Activated CD4-positive, alpha-beta T cell treated with anti-CD3 and anti-CD28 coated beads, Interleukin-2, amount 50 U/mL, for 4 hours (primary cell): ENCODE measurements at regions not wholly inside any gene's neighbourhood (a gene's known extent, or its start where the extent isn't known, plus 50 kb on each side); places are given as distances from the start of the nearest gene placed in this dataset.

Experiments used
- DNase-seq, 2 experiments: peaks; one replicate each; pipeline ENCODE4 v3.0.0-alpha.2; 2020

DNA sequence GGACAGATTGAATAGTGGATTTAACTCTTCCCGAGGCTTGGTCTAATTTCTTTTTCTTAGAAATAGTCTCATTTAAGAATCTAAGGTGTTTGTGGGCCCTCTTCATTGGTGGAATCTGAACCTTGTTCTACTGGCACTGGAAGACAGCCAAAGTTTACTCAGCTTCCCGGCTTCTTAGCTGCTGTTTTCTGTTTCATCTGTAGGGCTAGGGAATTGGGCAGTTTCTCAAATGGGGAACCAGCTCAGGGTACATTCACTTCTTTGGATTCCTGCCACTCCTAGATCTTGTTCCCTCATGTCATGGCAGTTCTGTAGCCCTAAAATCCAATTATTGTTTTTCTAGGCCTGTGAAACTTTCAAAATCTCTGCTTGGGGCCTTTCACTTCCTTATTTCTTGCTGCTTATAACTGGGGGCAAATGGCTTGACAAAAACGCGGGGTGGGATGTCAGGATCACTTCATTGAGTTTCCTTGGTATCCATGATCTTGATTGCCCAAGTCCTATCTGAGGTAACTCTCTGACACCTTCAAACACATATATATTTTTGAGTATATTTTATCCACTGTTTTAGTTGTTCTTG, 985.0 kb downstream of the C4orf33 start:
- no peak for DNase-seq

DNA sequence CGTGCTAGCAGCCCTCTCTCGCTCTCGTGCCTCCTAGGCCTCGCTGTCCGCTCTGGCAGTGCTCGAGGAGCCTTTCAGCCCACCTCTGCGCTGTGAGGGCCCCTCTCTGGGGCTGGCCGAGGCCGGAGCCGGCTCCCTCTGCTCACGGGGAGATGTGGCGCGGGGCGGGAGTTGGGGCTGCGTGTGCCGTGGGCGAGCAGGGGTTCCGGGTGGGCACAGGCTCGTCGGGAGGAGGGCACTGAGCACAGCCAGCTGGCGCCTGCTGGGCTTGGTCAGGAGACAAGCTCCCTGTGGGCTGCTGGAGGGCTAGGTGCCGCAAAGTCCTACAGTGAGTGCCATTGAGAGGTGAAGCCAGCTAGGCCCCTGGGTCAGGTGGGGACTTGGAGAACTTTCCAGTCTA, 994.5 kb downstream of the C4orf33 start:
- no peak for DNase-seq

DNA sequence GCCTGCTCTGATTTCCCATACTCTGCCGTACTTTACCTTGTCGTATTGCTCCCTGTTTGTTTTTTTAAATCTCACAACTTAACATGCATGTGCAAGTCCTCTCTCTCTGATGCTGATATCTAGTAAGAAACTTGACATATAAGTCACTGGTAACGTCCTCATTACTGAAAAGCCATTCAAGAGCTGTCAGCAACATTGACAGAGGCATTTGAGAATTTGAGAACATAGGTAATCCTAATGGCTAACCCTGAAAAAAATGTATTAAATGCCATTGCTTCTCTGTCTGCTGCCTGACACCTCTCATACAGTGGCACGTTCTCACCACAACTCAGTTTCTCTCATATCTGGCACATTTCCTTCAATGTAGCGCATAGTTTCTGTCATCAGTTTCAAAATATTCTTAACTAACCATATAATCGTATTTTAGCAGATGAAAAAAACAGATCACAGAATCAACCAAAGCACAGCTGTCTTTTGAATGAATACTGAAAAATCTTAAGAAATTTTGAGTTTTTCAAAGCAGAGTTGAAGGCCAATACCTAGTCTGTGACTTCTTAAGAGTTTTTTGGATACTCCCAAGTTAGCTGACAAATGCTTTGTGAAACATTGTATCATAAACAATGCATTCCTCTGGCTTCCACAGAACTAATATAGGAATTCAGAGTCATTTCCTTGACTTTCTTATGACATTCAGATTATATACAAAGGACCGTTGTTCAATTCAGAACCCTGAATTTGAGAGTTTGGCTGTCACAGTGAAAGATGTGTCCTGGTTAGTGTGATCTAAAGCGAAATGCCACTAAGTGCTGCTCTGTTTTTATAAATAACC, 996.4 kb downstream of the C4orf33 start:
- DNase-seq = no peak

DNA sequence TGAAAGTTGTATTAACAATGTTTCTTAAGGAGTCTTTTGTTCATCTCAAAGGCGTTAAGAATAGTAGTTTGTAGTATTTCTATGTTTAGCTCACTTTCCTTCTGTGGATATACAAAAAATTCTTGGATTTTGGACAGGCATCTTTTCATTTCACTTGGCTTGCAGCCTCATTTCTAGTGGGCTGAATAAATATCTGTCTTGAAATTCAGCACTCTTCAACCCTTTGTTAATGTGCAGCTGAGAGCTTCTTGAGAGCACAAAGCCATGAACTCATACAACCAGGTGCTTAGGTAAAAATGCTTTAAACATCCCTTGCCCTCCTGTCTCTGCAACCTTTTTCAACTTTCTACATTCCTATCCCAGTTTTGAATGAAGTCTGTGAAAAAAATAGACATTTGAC, 1003.2 kb downstream of the C4orf33 start:
- DNase-seq = no peak

DNA sequence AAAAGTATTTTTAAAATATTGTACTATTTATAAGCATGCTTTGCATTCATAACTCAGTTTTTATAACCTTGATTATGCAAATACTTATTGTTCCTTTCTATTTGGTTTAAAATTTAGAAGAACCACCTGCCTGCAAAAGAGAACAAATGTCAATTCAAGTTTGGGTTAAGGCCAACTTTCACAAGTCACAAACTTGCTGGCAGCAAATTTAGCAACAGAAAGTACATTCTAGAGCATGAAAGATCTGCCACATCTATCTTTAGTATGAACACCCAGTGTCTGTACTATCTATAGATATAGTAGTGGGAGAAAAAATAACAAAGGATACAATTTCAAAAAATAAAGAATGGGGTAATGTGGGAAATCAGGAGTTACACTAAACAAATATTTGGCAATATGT, 1014.2 kb downstream of the C4orf33 start:
- DNase-seq = no peak

DNA sequence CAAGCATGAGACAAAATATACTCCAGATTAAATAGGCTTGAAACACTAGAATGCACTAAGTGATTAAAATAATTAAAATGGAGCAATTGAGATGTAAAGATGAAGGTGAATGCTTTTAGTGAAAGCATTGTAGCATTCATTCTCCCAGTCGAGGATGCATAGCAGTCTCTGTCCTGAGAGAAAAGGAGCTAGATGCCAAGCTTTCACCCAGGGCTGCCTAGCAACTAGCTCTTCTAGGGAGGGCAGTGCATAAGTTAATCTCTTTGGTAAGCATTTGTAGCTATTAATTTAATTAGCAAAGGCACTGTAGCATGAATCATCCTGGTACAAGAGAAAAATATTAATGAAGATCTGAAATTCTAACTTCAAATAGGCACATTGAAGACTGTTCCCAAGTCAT, 1014.8 kb downstream of the C4orf33 start:
- no peak for DNase-seq

DNA sequence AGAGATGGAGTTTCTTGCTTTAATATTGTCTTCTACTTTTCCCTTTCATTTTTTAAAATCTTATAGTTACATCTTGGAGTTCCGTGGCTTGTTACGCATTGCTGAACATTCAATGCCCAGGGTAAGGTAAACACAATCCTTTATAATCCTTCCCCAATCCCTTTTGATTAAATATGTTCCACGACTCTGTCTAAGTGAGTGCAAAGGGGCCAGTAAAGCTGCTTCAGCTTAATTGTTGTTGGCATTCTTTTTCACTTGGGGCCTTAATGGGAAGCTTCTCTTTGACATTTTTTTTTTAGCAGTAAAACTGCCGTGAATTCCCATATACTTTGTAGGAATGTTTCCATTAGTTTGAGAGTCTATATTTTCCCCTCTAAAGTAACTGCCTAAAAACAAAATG, 1028.1 kb downstream of the C4orf33 start:
- DNase-seq = no peak

DNA sequence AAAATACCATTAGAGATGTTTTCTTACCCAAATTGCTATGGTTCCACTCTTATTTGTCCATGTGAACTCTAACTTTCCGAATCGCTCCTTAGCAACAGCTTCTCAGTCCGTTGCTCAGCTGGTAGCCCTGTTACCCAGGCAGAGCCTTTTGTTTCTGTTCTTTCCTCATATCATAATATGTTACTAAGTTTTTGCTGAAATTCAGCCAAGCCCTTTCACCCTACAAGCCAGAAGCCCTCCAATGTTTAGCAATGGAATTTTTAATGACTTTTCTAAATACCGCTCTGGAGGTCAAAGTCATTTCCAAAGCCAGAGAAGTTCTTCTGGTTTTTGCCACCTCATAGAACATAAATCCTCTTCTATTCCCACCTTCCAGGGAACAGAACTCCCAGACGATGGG, 1029.5 kb downstream of the C4orf33 start:
- no peak for DNase-seq

DNA sequence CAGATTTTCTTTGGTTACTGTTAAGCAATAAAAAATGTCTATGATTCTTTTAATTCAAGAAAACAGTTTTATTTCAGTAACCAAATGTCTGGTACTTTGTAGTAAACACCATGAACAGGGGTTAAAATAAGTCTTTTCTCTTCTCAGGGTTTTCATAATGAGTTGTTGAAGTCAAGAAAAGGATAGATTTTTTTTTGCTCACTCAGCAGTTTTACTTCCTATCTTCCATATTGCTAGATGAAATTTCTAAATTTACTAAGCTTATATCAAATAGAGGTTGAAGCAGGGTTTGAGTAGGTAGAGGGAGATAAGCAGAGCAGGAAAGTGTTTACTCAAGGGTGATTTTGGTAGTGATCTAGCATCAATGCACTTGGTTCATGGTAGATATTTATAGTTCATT, 1031.3 kb downstream of the C4orf33 start:
- DNase-seq = no peak

DNA sequence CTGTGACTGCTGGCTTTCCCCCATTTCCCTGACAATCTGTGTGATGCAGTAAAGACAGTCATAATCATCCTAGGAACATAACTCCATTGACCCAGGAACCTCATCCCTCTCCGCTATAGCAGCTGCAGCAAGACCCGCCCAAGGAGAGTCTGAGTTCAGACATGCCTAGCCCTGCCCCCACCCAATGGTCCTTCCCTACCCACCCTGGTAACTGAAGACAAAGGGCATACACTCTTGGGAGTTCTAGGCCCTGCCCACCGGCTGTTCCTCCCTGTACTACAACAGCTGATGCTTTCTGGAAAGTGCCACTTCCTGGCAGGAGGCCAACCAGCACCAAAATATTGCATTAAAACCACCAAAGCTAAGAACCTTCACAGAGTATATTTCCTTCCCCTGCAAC, 1035.6 kb downstream of the C4orf33 start:
- DNase-seq = no peak

DNA sequence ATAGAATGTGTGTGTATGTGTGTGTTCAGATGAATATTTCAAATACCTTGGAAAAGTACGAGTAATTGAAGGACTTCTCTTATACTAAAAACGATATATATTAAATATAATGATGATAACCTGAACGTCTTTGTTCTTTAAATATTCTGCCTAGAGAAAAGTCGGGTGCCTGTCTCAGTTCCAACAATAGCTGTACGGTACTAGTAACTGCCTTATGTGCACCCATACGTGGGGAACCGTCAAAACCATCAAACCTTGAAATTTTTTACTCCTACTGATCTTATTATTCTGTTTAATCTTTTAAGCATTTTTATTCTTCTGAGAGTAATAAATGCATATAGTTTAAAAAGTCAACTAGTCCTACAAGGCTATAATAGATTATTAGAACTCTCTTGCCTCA, 1045.7 kb downstream of the C4orf33 start:
- DNase-seq = no peak

DNA sequence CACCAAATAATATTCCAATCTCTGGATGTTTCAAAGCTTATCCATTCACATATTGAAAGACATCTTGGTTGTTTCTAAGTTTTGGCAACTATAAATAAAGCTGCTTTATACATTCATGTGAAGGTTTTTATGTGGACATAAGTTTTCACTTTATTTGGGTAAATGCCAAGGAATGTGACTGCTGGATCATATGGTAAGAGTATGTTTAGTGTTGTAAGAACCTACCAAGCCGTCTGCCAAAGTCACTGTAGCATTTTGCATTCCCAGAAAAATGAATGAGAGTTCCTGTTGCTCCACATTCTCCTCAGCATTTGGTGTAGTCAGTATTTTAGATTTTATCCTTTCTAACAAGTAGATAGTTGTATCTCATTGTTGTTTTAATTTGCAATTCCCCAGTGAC, 1047.7 kb downstream of the C4orf33 start:
- no peak for DNase-seq

DNA sequence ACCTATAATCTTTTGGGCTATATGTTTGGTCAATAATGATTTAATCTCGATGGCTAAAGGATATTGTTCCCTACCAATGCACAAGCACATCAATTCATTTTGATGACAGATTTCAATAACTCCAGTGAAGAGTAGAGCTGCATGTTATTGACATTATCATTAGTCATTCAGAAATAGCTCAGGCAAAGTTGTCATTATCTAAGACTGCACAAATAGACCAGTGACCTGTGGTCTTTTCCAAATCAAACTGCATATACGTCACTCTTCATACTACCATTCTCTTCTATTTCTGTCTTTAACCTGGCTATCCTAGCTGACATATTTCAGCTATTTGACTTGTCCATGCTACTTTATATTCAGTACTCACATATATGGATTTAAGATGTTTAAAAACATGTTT, 1050.8 kb downstream of the C4orf33 start:
- DNase-seq = no peak

DNA sequence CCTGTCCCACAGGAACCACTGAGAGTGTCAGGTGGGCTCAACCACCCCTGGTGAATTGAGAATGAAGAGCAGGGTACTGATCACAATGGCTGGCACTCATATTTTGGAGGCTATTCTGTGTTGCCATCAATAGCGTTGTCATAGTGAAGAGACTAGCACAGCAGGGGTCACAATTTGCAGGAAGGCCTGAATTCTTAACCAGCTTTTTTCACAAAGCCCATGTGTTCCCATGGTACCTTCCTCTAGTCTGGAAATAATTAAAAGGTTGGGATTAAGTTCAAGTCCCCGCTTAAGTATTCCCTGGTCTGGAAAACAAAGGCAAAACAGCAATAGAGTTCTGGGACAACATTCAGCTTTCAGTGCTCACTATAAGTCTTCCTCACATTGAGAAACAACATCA, 1051.7 kb downstream of the C4orf33 start:
- DNase-seq = no peak

DNA sequence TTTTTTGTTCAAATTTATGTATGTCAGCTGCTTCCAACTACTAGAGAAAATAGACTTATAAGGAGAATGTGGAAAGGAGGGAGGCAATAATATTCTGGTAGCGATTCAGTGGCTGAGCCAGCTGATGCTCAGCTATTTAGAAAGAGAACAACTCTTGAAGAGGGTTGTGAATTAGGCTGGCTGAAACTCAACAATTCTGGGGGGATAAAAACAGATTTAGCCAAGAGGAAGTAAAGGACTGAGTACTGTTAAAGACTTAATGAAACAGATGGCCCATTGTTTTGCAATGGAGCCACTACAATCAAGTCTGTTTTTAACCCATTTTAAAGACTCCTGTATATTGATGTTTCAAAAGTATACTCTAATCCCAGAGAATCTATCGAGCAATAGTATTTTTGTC, 1058.9 kb downstream of the C4orf33 start:
- DNase-seq = no peak

DNA sequence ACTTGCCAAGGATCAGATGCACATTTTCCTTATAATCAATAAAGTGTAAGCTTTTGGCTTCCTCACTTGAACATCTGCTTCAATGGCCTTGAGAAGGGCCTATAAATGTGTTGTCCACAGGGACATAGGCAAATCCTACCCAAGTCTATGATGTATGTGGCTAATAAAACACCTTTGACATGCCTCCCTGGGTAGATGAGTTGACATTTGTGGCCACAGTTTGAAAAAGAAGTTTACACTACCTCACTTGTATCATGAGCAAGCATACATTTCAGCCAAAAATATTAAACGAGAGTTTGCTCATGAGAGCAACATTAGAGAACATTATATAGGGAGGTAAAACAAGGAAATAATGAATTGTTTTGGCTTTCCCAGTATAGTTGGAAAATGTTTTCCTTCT, 1067.7 kb downstream of the C4orf33 start:
- no peak for DNase-seq

DNA sequence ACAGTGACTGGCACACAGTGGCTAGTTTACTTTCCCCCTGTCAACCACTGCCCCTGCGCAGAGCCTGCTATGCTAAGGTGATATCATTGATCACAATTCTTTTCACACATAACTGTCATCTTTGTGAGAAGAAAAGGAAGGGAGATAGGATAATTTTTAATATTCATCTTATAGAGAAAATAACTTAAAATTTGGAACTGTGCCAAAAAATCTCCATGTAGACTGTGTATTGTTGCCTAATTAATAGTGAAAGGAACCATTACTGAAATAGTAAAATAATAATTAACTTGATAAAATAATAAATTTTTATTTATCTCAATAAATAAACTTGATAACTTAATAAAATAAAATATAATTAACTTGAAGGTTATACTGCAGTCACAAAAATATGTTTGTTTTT, 1069.4 kb downstream of the C4orf33 start:
- no peak for DNase-seq

DNA sequence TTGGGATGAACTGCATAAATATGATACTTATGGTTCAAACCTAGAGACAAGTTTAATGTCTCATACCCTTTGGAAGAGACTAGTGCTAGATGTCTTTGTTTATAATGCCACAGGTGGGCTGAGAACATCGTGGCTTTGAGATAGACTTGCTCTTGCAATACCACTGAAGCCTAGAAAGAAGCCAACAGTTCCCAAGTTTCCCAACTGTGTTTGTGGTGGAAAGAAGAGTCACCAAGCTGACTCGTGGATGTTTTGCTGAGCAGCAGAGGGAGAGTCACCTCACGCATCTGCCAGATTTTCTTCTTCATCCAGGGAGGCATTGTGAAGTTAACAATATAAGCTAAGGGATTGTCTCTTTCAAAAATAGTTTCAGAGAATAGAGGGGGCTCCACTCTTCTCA, 1076.2 kb downstream of the C4orf33 start:
- DNase-seq = no peak

DNA sequence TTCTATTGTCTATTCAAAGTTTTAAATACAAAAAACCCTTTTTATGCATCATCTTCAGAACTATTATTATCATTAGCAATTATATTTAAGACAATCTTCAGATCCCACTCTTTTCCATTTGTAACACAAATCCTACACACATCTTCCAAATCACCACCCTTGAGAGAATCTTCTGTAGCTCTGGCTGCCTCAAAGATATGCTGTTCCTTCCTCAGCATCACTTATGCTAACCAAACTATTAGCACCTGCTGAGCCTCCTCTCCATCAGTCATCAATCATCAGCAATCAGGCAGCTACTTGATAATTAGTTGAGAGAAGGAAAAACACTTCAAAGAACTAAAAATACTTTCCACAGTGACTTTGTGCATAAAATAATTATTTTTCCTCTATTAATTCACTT, 1082.2 kb downstream of the C4orf33 start:
- no peak for DNase-seq

DNA sequence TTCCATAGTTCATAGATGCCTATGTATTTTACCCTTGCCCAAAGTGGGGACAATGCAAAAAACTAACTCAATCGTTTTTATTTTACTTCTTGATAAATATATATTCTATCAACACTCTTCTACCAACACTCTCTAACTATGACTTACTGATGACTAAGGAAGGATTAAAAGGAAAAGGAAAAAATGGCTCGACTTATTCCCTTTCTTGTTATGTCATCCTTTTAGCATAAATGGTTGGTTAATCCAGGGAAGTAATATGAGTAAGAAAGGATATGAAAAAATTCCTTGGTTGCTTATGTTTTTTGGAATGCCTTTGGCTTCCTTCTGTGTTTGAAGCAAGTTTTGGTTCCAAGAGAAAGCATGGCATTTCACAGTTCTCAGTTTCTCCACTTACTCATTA, 1087.1 kb downstream of the C4orf33 start:
- no peak for DNase-seq

DNA sequence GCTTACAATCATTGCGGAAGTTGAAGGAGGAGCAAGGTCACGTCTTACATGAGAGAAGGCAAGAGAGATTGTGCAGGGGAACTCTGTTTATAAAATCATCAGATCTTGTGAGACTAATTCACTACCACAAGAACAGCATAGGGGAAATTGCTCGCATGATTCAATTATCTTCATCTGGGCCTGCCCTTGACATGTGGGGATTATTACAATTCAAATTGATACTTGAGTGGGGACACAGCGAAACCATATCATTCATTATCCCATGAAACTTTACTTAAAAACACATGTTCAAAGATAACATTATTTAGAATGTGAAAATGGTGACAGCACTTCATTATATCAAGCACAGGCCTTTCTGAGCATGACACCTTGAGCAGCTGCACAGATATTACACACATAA, 1087.8 kb downstream of the C4orf33 start:
- DNase-seq = no peak

DNA sequence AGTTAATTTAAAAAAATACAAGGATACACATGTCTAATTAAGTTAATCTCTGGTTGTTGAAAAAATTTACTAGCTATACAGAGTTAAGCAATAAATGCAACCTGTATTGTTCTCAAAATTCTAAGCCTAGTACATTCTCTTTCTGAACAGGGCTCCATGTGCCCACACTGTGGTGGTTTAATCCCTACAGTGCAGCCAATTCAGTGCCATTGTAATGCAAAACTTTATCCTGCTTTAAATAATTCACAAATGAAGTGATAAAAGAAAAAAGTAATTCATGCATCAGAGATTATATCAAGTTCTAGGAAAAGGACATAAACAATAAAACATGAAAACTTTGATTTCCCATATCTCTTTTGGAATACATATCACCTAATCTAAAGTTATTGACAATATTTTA, 1089.2 kb downstream of the C4orf33 start:
- no peak for DNase-seq

DNA sequence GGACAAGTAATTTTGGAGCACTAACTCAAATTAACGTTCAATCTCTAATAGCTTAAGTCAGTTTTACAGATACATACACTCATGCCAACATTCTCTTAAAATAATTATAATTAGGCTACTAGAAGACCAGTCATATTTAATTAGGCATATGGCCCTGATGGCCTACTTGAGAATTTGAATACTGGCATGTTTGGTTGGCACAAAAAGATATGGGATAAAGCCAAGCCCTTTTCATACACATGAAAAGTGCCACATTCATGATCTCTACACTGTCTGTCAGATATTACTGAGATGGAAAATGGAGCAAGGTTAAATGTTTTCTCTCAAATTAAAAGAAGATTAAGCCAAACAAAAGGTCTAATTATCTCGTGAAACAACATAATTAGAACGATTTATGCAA, 1091.0 kb downstream of the C4orf33 start:
- no peak for DNase-seq

DNA sequence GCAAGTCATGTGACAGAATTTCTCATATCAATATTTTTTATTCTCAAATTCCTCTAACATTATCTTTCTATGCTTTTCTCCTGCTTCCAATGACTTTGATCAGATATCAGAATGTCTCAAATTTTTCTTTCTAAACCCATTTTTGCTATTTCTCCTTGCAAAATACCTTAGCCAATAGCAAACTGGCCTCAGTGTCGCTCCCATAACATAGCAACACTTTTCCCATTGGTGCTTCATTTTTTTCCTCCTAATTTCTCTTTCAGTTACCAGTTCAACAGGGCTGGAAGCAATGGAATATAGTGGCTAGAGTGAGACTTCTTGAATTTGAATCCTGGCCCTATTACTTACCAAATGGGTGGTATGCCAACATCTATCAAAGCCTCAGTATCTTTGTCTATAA, 1091.6 kb downstream of the C4orf33 start:
- no peak for DNase-seq

DNA sequence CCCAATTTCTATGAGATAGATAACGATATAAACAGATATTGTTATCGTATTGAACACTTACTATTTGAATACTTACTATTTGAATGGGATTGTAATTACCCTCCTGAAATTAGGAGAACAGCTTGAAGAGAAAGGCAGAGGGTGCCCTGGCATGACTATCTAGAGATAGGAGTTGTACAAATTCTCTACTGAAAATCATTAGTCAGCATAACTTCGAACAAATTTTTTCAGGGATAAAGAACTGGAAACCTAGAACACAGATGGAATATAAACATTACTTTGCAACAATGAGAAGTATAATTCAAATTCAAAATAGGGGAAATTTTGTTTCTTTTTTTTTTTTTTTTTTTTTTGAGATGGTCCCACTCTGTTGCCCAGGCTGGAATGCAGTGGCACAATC, 1096.8 kb downstream of the C4orf33 start:
- no peak for DNase-seq
